HT1080 (cell line): ENCODE measurements at regions not wholly inside any gene's neighbourhood (a gene's known extent, or its start where the extent isn't known, plus 50 kb on each side); places are given as distances from the start of the nearest gene placed in this dataset.
"Not testable (repeated sequence)": the region's sequence is repeated elsewhere in the genome, so short reads cannot be mapped to it uniquely, and the experiment has no call there.

Source experiments
- DNase-seq: peaks from one replicate; pipeline ENCODE4 v3.0.0-alpha.2; 2015; ENCODE audit warnings: low read depth

DNA sequence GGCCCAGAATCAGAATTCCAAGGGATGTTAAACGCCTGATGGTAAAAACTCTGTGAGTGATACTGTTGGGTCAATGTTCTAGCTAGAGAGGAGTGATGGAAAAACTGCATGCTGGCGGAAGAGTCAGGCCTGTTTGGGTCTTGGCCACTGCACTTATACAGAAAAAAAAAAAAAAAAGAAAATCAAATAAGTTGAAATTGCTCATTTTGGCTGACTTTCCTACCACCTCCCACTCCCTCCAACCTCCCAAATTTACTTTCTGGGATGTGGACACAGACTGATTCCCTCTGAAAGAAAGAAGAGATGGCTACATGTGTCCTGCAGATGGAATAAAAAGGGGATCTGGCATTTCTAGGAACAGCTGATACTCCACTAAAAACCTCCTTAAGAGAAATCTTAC lies 234.1 kb upstream of the GIMD1 start:
- no peak for DNase-seq

DNA sequence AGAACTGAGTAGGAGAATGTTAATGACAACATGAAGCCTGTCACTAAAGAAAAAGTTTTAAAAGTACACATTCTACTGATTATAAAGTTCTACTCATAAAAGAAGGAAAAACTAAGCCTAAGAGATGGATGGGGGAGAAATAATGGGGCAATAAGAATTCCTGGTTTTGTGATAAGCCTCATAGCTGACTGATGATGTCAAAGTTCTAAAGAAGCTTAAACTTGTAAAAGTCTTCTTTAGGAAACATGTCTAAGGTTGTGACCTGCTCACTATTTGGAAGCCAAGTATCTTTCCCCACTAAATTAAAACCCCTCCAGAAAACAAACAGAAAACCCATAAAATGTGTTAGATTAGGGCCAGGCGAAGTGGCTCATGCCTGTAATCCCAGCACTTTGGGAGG lies 232.9 kb upstream of the GIMD1 start:
- no peak for DNase-seq

DNA sequence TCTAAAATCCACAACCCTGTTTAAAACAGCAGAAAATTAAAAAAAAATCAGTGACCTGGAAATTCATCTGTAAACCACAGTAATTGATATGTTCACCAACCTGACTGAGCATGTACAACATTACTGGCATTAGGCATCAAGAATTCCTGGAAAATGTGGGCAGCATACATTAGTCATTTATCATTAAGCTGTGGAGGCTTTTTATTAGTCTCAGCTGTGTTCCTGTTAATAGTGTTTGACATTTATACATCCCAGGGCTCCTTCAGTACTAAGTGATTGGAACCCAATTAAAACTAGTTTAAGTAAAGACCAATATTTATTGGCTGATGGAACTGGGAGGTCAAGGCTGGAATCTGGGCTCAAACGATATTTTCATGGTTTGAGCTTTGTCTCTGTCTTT lies 227.3 kb upstream of the GIMD1 start:
- no peak for DNase-seq

DNA sequence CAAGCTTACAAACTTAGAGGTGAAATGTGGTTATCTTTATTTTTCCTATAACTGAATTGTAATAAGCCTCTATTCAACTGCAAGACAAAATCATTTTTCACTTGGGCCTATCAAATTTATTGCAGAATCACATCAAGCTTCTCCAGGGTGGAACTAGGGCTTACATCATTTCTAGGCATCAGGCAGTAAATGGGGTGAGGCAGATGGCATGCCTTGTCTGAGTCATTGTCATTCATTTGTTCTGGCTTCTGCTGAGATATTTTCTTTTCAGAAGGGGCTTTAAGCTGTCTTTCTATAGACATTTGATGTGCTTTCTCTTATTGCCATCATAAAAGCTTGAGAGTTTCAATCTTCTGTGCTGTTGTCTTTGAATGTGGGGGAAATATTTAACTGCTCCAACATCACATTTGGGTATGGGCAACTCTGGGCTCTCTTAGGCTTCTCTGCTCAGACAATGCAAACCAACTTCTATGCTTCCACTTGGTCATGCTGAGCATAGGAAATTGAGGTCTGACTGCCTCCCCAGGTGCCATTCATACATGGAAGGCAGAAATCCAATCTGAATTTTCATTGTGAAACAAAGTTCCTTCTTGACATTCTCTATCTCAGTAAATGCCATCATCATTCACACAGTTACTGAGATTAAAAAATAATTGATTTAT lies 225.8 kb upstream of the GIMD1 start:
- peak; percentile 16 for DNase-seq

DNA sequence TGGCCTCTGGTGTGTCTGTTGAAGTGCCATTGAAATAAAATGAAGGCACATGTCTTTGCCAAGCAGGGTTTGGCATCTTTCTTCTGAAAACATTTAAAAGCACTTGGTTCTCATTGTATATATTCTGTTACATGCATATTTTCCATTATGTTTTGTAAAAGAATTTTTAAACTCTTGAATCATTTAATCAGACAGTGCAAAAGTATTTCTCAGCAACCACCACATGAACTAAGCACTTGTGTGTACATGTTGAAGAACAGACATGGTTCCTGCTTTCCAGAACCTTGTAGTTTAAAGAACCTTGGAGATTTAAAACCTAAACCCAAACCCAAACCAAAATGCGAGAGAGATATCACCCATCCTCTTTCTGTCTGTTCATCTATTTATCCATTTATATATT lies 220.3 kb upstream of the GIMD1 start:
- DNase-seq = no peak

DNA sequence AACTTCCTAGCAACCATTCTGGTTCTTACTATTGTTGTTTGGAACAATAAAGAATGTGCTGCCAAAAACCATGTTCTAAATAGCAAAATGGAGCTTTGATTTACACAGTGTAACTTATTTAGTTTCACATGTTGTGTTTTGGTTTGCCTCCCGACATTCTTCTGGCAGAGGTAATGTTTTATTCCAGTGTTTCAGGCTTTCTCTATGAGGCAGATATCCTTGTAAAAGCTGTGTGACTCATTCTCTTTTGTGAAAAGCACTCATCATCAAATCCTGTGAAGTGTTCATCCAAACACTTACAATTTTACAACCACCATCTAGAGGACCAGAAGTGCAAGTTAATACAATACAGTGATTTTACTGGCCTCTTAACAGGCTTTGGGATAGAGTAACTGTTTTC lies 219.0 kb upstream of the GIMD1 start:
- DNase-seq = peak; percentile 75

DNA sequence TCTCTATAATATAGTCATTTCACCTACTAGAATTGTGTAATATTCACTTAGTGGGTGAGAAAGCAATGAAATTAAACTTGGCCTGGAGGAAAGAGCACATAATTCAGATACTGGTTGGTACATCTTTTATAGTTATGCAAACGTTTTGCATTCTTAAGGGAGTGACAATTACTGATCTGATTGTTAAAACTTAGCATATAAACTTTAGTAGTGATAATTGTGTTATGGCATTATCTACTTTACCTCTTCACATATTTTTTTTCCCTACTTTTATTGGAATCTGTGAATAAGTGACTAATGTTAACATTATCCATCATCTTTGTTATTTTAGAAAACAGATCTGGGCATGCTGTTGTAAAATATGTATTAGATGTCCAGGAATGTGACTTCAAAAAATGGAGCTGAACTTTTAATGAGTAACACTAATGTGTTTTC lies 217.4 kb upstream of the GIMD1 start:
- DNase-seq = no peak

DNA sequence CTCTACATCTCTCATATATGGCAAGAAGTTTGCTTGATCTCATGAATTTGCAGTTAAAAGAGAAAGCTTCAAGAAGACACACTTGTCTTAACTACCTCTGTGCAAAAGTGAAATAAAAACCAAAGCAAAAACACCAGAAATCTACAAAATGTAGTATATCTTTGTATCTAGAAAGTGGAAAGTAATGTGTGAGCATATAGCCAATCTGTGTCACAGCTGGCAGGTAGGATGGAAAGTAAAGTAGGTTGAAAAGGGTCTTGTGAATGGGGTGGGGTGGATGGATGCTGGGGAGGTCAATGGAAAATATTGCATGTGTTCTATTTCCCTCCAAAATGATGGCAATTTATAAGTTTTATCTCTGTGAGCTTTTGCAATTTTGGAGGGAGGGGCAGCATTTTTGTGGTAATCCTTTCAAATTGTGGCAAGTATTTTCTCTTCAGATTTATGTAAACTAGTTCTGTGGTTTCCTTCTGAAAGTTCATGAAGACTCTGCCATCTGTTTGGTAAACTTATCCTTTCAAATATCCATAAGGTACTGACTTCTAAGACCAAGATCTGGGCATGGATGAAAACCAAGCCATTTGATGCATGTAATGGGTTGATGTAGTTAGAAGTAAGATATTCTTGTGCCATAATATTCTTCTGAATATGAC lies 215.9 kb upstream of the GIMD1 start:
- DNase-seq = peak; percentile 9

DNA sequence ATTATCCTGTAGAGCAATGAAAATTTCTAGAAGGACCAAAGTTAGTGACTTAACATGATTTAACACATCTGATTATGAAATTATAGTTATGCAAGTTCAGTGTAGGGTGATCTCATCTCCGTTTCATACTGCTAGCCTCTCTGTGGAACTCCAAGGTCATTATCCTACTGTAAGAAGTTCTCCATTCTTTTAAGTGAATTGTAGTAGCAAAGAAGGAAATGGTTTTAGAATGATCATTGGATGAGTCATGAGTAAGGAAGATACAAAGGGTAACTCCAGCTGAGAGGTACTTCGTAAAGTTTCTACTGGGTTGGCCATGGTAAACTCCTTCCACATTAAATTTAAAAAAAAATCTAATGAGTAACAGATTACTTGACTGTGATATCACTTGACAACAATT lies 215.0 kb upstream of the GIMD1 start:
- peak; percentile 94 for DNase-seq

DNA sequence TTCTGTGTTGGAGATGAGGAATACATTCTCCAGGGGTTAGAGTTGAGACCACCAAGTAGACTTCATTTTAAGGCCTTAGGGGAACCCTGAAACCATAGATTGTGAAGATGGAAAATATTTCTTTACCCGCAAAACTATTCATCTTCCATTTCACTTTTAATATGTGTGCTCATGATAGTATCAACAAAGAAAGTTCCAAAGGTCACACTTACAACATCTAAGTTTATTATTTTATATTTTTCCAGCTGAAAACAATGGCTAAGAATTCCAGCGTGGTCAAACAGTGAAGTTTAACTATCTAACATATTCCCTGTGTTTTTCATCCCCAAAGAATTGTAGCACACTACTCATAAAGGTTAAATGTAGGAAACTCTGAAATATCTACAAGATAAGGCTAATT lies 214.5 kb upstream of the GIMD1 start:
- no peak for DNase-seq

DNA sequence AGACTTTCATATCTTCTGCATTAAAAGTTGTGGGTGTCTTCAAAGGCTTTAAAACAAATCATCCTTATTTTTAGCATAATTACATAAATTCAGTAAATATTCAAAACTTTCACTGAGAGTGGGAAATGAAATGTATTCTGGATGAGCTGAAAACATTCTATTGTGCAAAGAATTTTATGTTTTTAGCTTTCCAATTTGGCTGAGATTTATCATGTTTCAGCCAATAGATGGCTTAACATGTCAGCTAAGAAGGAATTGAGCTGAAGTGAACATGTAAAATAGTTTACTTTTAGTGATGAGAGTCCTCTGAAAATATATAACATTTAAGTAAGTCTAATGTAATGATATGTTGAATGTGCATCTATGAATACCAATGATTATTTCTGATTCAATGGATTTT lies 213.5 kb upstream of the GIMD1 start:
- DNase-seq = no peak

DNA sequence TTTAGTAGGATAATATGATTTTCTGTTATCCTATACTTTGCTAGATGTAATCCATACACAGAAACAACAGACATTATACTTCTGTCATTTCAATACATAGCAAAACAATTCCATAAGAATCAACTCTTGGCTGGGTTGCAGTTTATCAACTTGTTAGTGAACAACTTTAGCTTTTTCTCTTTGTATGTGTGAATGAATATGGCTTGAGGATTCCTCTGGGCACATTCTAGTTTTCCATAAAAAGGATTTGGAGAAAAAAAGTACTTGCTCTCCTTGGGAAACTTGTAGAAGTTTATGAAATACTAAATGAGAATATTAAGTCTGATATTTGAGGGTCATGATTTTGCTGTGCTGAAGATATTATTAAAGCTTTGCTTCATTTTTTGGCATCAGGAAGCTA lies 210.7 kb upstream of the GIMD1 start:
- DNase-seq = no peak

DNA sequence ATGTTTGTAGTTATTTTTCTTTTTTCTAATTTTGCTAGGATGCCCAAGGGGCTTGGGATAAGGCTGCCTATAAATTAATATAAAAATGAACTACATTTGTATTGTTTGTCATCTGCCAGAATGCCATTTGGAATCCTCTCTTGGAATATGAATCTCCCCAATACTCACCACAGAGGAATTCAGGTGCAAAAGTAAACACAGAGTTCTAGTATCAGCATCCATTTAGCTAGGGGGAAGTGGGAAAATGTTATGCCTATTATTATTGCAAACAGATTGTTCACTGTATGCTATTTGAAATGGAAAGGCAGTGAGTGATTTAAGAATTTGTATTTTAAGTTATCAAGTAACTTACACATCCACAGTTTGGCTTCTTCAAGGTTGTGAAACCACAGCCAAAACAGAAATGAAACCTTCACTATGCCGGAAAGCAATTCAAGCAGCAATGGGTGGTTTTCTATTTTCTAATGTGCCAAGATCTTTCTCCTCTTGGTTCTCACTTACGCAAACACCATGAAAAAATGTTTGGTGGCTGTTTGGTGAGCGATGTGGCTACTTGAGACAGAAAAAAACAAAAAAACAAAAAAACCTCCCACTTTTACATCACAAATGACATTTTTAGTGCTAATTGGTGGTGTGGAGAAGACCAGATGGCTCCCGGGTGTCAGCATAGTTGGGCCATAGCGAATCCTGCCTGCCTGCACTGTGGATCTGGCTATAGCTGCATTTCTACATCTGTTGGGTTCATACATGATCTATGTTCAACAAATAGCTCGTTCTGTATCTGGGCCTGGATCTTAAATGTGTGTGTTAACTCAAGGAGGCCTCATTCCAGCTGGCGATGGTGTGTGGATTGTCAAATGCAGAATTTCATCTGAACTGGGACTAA lies 200.8 kb upstream of the GIMD1 start:
- DNase-seq = no peak

DNA sequence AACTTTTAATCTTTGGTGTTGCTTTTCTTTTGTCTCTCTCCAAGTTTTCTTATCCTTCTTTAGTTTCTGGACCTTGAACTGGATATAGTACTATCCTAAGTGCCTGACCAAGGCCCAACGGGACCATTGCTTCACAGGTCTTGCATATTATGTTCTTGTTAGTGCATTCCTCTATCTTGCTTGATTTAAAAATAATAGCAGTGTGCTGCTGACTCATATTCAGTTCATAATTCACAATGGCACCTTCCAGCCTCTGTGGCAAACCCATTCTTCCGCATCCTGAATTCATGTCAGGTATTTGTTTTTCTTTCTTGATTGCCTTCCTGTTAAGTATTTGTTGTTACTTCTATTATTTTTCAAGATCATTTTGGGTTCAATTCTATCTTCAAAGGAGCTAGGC lies 197.1 kb upstream of the GIMD1 start:
- no peak for DNase-seq

DNA sequence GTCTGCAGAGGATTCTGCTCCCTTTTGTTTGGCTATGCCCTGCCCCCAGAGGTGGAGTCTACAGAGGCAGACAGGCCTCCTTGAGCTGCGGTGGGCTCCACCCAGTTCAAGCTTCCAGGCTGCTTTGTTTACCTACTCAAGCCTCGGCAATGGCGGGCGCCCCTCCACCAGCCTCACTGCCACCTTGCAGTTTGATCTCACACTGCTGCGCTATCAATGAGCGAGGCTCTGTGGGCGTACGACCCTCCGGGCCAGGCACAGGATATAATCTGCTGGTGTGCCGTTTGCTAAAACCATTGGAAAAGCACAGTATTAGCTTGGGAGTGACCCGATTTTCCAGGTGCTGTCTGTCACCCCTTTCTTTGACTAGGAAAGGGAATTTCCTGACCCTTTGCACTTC lies 195.1 kb upstream of the GIMD1 start:
- not testable (repeated sequence) for DNase-seq

DNA sequence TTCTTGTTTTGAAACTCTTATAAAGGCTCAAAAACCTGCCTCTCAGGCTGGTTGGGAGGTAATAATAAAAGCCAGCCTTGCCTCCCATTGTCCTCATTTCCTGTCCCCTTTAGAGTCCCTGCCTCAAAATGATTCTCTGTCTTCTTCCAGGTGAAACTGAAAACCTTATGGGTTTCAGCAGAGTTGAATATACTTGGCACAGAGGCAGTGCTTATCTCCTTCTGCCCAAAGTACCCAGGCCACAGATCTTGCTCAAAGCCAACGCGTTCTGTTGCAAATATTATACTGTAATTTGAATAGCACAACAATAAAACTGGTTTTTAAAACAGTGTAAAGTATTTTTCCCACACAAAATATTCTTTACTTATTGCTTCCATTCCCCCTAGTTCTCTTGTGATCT lies 183.1 kb upstream of the GIMD1 start:
- DNase-seq = no peak

DNA sequence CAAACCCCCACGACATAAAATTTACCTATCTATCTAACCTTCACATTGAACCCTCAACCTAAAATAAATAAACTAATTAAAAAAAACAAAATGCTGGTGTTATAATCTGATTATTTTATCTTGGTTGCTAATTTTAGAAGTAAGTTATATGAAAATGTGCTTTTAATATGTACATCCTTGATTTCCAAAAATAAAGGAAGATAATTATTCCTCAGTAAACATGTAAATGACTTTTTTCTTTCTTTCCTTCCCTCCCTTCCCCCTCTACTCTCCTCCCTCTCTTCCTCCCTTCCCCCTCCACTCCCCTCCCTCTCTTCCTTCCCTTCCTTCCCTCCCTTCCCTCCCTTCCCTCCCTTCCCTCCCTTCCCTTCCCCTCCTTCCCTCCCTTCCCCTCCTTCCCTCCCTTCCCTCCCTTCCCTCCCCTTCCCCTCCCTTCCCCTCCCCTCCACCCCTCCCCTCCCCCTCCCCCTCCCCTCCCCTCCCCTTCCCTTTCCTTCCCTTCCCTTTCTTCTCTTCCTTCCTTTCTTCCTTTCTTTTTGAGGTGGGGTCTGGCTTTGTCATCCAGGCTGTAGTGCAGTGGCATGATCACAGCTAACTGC lies 180.0 kb upstream of the GIMD1 start:
- no peak for DNase-seq

DNA sequence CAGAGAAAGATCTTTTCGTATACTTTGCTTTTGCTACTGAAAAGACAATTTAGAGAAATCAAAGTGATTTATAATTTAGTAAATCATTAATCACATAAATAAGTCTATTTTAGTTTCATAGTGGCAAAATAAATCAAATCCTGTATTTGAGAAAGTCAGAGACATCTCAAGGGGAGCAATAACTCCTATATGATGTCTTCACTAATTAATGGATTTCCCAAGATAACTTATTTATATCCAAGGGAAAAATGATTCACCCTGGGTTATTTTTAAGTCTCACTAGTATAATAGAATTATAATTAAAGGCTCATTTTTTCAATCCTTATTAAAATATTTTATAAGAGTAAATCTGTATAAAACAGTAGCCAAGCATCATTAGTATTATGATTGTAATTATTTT lies 177.8 kb upstream of the GIMD1 start:
- no peak for DNase-seq

DNA sequence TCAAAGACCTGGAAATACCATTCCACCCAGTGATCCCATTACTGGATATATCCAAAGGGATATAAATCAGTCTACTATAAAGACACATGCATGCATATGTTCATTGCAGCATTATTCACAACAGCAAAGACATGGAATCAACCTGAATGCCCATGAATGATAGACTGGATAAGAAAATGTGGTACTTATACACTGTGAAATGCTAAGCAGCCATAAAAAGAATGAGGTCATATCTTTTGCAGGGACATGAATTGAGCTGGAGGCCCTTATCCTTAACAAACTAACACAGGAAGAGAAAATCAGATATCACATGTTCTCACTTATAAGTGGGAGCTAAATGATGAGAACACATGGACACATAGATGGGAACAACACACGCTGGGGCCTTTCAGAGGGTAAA lies 174.0 kb upstream of the GIMD1 start:
- DNase-seq = not testable (repeated sequence)

DNA sequence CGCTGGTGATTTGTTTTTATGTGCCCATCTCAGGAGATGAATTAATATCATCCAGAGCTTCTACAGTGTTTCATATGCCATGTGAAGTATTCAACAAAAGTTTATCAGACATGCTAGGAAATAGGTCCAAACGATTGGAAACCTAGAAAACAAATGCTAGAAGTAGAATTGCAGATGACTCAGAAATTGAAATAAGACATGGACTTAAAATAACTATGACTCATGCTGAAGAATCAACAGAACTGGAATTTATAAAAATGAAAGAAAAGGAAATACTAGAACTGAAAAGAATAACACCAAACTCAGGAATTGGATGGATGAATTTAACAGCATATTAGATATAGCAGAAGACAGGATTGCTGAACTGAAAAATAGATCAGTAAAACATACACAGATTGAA lies 172.7 kb upstream of the GIMD1 start:
- DNase-seq = peak; percentile 67

DNA sequence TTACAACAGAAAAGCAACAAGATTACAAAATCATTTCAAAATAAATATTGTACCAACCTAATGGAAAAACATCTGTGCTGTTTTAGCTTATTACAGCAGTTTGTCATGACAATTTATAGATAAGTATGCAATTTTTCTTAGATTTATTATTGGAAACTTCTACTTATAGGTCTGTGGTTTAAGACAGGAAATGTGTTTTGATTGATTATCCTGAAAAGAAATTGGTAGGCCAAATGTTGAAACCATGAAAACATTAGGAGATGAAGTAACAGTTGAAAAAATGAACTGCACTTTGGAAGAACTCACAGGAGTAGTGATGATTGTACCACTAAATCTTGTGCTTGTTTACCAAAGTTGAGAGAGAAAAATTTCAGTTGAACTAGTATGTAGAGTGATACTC lies 162.2 kb upstream of the GIMD1 start:
- DNase-seq = no peak

DNA sequence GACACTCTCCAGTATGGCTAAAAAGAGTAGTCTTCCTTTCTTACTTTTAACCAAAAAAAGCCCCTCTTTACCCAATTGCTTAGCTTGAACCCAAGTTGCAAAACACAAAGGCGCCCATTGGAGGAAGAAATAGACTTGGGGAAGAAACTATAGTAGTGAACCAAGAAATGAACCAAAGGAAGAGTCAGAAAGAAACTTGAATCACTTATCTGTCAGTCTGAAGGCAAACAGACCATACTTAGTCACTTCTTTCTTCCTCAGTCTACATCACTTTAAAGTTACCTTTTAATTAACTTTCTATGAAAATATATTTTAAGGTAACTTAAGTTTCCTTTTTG lies 161.4 kb upstream of the GIMD1 start:
- no peak for DNase-seq
